Esophagus squamous epithelium (tissue), 4 donors: ENCODE measurements at regions not wholly inside any gene's neighbourhood (a gene's known extent, or its start where the extent isn't known, plus 50 kb on each side); places are given as distances from the start of the nearest gene placed in this dataset.

Experiments
- CTCF ChIP-seq, 6 experiments: fragments of 450-650 bp in 4 of 6; fragments of 200-600 bp in 2 of 6; sonication (generic) in 2 of 6; IDR thresholded peaks; one replicate each; pipeline ENCODE4 v1.5.1; 2016 to 2019; ENCODE audit warnings: antibody characterized with exemption in 6 of 6, mild to moderate bottlenecking in 4 of 6, moderate library complexity in 4 of 6
- POLR2A ChIP-seq, 4 donors: fragments of 450-650 bp; IDR thresholded peaks; one replicate each; pipeline ENCODE4 v1.6.1; 2017; ENCODE audit warnings: antibody characterized with exemption in 4 of 4, mild to moderate bottlenecking in 4 of 4, moderate library complexity in 3 of 4

- TF ChIP-seq CTCF (IDR thresholded peaks at IDR 0.05) (no peak), POLR2A (IDR thresholded peaks at IDR 0.05) (no peak)
Observed at GRCh38 chr5:112684121-112684520, 53.6 kb upstream of the APC start.
